Left ventricle myocardium inferior (tissue), 1 donor: ENCODE measurements at regions not wholly inside any gene's neighbourhood (a gene's known extent, or its start where the extent isn't known, plus 50 kb on each side); places are given as distances from the start of the nearest gene placed in this dataset.
"Not testable (repeated sequence)": the region's sequence is repeated elsewhere in the genome, so short reads cannot be mapped to it uniquely, and the experiment has no call there.

Experiments
- DNase-seq: peaks from one replicate; pipeline ENCODE4 v3.0.0-alpha.2; 2020
- H3K27ac ChIP-seq: fragments of 200-600 bp; replicated peaks from 2 replicates; pipeline ENCODE4 v1.8.0; 2021
- H3K27me3 ChIP-seq: fragments of 200-600 bp; 2 replicates; pipeline ENCODE4 v1.8.0; 2021; ENCODE audit warnings: low read depth
- H3K36me3 ChIP-seq: fragments of 200-600 bp; 2 replicates; pipeline ENCODE4 v1.8.0; 2021
- H3K4me1 ChIP-seq: fragments of 200-600 bp; 2 replicates; pipeline ENCODE4 v1.8.0; 2021
- H3K4me3 ChIP-seq: fragments of 200-600 bp; 2 replicates; pipeline ENCODE4 v1.8.0; 2021; ENCODE audit warnings: mild to moderate bottlenecking, moderate library complexity
- H3K9me3 ChIP-seq: fragments of 200-600 bp; replicated peaks from 2 replicates; pipeline ENCODE4 v1.8.0; 2021
- intact Hi-C: fragments of 100-400 bp; cut with micrococcal nuclease; formaldehyde crosslinking; loops from one replicate; pipeline ENCODE4 v1.11.0; 2022
- TF ChIP-seq, protein P1 (sequence below): fragments of 200-600 bp; IDR thresholded peaks from 2 replicates; pipeline ENCODE4 v1.8.0; 2021; ENCODE audit warnings: antibody characterized with exemption, mild to moderate bottlenecking, borderline replicate concordance
- donor health status: DM: no; HTN: yes; CAD: no; lungs with severe emphysema.

DNA sequence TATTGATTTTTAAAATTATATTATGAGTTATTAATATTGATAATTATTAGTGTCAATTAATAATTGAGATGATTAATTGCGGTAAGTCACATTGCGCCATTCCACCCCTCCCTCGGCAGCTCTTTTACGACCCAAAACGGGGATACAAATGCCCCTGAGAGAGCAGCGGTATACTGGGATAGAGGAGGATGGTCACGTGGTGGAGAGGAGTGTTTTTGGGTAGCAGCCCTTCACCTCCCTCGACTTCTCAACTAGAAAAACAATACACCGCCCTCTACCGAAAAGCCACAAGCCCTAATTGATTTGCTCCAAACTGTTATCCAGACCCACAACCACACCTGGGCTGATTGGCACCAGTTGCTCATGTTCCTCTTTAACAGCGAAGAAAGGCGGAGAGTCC is 71.0 kb downstream of the DAPL1 start:
- intact Hi-C loops, DNase-seq, H3K27ac ChIP-seq, H3K27me3 ChIP-seq, H3K36me3 ChIP-seq, H3K4me3 ChIP-seq, H3K4me1 ChIP-seq, H3K9me3 ChIP-seq: not testable (repeated sequence)

DNA sequence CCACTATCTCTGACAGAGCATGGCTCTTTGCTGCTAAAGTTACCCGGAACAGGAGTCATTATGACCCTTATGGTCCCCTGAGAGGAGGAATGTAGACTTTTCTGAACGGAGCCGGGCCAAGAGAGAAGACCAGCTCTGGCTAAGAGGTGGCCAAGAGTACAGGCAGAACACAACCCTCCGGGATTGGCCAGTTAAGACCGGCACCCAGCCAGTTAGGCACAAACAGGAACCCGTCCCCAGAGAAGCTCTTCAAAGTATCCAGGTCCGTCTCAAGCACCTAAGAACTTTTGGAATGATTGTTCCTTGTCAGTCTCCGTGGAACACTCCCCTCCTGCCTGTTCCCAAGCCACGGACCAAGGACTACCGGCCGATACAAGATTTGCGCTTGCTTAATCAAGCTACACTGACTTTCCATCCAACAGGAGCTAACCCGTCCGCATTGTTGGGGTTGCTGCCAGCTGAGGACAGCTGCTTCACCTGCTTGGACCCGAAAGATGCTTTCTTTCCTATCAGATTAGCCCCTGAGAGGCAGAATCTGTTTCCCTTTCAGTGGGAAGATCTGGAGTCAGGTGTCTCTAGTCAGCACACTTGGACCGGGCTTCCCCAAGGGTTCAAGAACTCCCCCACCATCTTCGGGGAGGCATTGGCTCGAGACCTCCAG is 72.5 kb downstream of the DAPL1 start:
- H3K27ac ChIP-seq, H3K4me3 ChIP-seq, intact Hi-C loops, DNase-seq, H3K36me3 ChIP-seq, H3K4me1 ChIP-seq, H3K27me3 ChIP-seq, H3K9me3 ChIP-seq: not testable (repeated sequence)

- H3K9me3 ChIP-seq, DNase-seq, H3K4me3 ChIP-seq, H3K4me1 ChIP-seq, H3K27me3 ChIP-seq, intact Hi-C loops, H3K27ac ChIP-seq, H3K36me3 ChIP-seq: not testable (repeated sequence)
These were observed 73.3 kb downstream of the DAPL1 start for GRCh38 chr2:158868386-158868785.

GRCh38 chr2:158869122-158869521 is 74.0 kb downstream of the DAPL1 start:
- H3K27me3 ChIP-seq, H3K27ac ChIP-seq, H3K36me3 ChIP-seq, H3K4me3 ChIP-seq, H3K9me3 ChIP-seq, intact Hi-C loops, H3K4me1 ChIP-seq, DNase-seq: not testable (repeated sequence)

- H3K9me3 ChIP-seq, H3K4me1 ChIP-seq, DNase-seq, H3K27ac ChIP-seq, H3K27me3 ChIP-seq, H3K36me3 ChIP-seq, H3K4me3 ChIP-seq, intact Hi-C loops: not testable (repeated sequence)
These were observed 74.5 kb downstream of the DAPL1 start for GRCh38 chr2:158869609-158870008.

- TF ChIP-seq, protein P1, sequence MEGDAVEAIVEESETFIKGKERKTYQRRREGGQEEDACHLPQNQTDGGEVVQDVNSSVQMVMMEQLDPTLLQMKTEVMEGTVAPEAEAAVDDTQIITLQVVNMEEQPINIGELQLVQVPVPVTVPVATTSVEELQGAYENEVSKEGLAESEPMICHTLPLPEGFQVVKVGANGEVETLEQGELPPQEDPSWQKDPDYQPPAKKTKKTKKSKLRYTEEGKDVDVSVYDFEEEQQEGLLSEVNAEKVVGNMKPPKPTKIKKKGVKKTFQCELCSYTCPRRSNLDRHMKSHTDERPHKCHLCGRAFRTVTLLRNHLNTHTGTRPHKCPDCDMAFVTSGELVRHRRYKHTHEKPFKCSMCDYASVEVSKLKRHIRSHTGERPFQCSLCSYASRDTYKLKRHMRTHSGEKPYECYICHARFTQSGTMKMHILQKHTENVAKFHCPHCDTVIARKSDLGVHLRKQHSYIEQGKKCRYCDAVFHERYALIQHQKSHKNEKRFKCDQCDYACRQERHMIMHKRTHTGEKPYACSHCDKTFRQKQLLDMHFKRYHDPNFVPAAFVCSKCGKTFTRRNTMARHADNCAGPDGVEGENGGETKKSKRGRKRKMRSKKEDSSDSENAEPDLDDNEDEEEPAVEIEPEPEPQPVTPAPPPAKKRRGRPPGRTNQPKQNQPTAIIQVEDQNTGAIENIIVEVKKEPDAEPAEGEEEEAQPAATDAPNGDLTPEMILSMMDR, result no peak
- no peaks in the 10 kb centered on the region for H3K9me3 ChIP-seq
- no peaks in the 10 kb centered on the region for H3K36me3 ChIP-seq
- no peaks in the 10 kb centered on the region for H3K4me1 ChIP-seq
- intact Hi-C loops, result no loop called here
- no peak overlapping the region for H3K4me3 ChIP-seq
- no peak for DNase-seq
- H3K27ac ChIP-seq, result no peak overlapping the region
- H3K27me3 ChIP-seq, result peaks cover 4% of the 10 kb centered on the region
These were observed 82.9 kb downstream of the DAPL1 start for GRCh38 chr2:158878003-158878402.

DNA sequence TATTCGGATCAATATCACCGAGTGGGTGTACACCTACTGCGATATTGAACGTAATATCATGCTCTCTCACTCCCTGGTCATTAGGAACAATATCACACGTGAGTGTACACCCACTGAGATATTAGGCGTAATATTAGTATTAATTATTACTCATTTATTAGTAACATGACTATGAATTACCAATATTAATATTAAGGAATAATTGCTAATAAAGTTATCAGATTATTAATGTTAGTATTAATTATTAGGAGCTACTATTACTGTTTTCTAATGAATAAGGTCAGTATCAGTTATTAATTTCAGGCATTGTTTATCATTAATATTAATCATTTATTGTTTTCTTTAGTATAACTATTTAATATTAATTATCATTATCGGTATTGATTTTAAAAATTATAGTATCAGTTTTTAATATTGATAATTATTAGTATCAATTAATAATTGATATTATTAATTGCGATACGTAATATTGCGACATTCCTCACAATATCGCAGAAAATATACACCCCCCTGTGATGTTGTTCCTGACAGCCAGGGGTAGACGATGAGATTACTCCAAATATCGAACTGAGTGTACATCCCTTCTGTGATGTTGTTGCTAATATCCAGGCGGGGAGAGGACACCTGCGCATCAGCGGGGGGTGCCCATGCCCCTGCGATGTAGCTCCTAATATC is 84.2 kb downstream of the DAPL1 start:
- H3K4me1 ChIP-seq, result no peaks in the 10 kb centered on the region
- H3K4me3 ChIP-seq, result no peak overlapping the region
- DNase-seq, result no peak
- no peaks in the 10 kb centered on the region for H3K36me3 ChIP-seq
- intact Hi-C loops, result no loop called here
- peaks cover 4% of the 10 kb centered on the region for H3K27me3 ChIP-seq
- TF ChIP-seq, protein P1, result no peak
- H3K27ac ChIP-seq, result no peak overlapping the region
- H3K9me3 ChIP-seq, result no peaks in the 10 kb centered on the region

- intact Hi-C loops, result no loop called here
- no peak overlapping the region for H3K4me3 ChIP-seq
- no peaks in the 10 kb centered on the region for H3K9me3 ChIP-seq
- no peak for DNase-seq
- TF ChIP-seq, protein P1, result no peak
- H3K27ac ChIP-seq, result no peak overlapping the region
- peaks cover 4% of the 10 kb centered on the region for H3K27me3 ChIP-seq
- no peaks in the 10 kb centered on the region for H3K36me3 ChIP-seq
- no peaks in the 10 kb centered on the region for H3K4me1 ChIP-seq
These were observed 86.1 kb upstream of the TANC1 start for GRCh38 chr2:158882297-158882696.

DNA sequence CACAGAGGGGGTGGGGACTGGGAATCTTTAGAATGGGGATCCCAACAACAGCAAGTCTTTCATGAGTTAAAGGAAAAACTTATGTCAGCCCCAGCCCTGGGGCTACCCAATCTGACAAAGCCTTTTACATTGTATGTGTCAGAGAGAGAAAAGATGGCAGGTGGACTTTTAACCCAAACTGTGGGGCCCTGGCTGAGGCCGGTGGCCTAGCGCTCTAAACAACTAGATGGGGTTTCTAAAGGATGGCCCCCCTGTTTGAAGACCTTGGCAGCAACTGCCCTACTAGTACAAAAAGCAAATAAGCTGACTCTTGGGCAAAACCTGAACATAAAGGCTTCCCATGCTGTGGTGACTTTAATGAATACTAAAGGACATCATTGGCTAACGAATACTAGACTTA is 83.9 kb upstream of the TANC1 start:
- DNase-seq, H3K36me3 ChIP-seq, H3K9me3 ChIP-seq, H3K4me3 ChIP-seq, H3K27me3 ChIP-seq, H3K27ac ChIP-seq, intact Hi-C loops, H3K4me1 ChIP-seq: not testable (repeated sequence)

GRCh38 chr2:158885018-158885678 is 83.3 kb upstream of the TANC1 start:
- DNase-seq, intact Hi-C loops, H3K36me3 ChIP-seq: not testable (repeated sequence)

GRCh38 chr2:158885679-158886050 is 82.8 kb upstream of the TANC1 start:
- H3K36me3 ChIP-seq, intact Hi-C loops, H3K4me3 ChIP-seq, H3K27me3 ChIP-seq, DNase-seq, H3K4me1 ChIP-seq, H3K9me3 ChIP-seq, H3K27ac ChIP-seq: not testable (repeated sequence)

More at GRCh38 chr2:158885018-158885678, 83.3 kb upstream of the TANC1 start:
- not testable (repeated sequence) for H3K27ac ChIP-seq, H3K9me3 ChIP-seq, H3K4me1 ChIP-seq, H3K4me3 ChIP-seq, H3K27me3 ChIP-seq
